C1 segment of cervical spinal cord (tissue), 14 donors: ENCODE measurements at regions not wholly inside any gene's neighbourhood (a gene's known extent, or its start where the extent isn't known, plus 50 kb on each side); places are given as distances from the start of the nearest gene placed in this dataset.

ENCODE experiments used
- DNase-seq, 14 donors: peaks; one replicate each; lab custom pipeline; 2025; lab: John Stamatoyannopoulos, UW

DNA sequence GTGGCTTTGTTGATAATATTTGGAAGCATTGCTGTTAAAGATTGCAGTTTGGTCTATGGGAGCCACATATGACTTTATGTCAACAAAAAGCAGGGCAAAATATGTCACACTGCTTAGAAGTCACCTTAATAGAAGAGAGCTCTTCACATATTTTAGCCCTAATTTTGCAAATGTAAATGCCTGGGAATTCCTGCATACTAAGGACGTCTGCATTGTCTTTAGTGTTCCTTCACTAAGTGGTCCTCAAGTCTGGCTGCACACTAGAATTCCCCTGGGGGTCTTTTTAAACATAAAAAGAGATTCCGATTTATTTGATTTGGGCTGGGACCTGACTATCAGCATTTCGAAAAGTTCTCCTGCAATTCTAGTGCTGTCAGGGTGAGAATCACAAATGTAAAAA is 495.1 kb upstream of the FAM241A start:
- DNase-seq: no peak

DNA sequence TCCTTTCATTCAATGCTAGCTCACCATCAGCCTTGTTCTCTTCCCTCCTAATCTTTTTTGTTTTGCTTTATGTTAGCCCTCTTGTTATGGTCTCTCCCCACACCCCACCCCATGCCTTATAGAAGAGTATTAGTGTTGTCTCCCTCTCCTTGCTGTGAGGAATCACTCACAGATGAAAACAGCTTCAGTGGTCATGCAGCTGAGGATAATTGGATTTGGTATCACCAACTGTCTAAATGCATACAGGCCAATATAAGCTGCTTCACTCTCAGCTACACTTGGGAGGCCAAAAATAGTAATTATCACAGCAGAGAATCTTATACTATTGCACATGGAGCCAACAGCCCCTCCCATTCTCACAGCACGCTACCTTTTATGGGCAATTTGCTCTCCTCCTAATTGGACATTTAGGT is 494.6 kb upstream of the FAM241A start:
- DNase-seq: no peak

DNA sequence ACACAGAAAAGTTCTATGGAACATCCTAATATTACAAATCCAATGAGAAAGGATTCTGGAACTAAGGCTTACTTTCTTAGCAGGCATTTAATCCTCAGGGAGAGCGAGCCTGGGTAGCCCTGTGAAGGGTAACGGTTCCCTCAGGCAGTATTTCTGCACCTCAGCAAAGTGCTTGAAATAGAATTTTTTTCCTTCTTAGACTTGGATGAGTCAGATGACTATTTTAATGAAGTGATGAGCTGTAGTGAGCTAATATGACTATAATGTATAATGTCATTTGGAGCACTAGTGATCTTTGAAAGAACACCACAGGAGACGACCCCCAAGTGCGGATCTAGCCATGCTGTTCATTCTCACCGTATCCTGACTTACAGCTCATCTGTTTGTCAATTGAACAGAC is 493.0 kb upstream of the FAM241A start:
- DNase-seq: no peak

DNA sequence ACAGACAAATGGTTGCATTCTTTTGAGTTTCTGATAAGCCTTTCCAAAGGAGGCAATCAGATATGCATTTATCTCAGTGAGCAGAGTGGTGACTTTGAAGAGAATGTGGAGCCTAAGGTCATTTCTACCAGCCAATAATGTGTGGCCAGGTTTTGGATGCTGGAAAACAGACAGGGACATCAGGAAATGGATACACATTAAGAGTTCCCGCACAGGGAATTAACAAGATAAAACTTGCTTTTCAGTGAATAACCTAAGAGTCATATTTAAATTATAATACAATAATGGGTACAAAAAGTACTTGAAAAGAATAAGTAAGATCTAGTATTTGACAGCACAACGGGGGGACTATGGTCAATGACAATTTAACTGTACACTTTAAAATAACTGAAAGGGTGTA is 492.3 kb upstream of the FAM241A start:
- DNase-seq: no peak

DNA sequence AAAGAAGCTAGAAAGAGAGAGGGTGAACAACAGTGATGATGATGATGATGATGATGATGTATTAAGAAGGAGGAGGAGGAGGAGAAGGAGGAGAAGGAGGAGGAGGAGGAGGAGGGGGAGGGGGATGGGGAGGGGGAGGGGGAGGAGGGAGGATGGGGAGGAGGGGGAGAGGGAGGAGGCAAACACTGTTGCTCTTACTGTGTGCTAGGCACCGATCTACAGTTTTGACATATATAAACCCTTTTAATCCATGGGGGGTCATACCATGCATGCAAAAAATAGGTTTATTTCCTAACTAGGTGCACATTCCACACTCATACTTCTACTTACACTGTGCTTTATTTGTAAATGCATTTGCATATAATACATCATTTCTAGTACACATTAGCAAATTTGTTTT is 482.8 kb upstream of the FAM241A start:
- DNase-seq: no peak

DNA sequence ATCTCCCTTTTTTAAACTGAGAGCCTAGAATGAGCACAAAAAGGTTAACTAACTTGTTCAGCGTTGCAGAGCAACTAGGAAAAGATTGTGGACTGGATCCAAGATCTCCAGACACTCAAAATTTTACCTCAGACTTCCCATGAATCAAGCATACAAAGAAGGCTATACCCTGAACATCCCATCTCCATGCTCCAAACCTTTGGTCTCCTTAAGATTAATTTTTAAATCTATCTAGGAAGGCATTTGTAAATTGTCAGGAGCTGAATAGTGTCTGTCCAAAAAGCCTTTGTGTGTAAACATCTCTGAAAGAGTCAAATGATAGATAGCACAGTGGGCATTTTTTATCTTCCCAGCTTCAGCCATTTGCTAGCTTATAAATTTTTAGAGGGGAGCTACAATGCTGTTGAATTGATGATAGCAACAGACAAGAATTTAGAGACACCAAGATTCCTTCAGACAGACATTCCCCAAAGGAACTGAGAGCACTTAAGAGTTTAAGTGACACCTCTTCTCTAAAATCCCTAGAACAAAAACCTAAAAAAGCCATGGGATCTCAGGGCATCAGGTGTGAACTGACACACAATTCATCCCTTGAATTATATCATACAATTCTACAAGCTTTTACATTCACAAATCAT is 480.8 kb upstream of the FAM241A start:
- no peak for DNase-seq

DNA sequence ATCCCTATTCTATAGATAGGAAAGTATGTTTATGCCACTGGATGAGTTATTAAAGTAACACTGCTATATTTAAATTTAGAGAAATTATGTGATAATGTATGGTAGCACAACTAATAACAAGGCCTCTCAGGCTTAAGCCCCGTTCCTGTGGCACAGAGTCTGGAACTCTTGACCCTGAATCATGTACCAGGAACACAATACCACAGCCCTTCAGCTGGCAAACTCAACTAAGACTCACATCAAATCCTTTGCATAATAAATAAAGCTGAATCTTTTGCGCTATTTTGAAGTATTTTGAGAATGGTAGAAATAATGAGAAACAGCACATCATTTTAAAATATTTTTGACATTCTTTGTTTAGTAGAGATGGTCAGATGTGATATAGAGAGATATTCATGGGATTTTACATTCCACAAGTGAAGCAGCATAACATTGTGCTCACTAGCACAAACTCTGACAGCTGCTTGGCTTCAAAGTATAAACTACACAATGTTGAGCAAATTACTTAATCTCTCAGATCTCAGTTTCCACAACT is 478.4 kb upstream of the FAM241A start:
- no peak for DNase-seq

DNA sequence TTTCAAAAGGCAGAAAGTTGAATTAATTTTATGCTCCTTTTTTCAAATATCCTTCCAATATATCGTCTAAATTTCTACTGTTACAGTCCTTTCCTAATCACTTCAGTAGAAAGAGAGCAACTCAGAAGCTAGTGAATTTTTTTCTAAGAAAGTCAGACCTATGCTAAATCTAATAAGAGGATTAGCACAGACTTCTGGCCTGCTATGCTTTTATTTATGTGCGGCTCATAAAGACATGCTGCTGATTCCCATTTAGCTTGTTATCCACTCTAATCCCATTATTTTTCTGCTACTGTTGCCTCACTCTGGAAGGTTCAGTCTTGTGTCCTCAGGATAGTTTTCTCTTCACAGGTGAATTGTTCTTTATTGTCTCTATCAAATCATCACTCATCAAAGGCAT is 473.5 kb upstream of the FAM241A start:
- no peak for DNase-seq

DNA sequence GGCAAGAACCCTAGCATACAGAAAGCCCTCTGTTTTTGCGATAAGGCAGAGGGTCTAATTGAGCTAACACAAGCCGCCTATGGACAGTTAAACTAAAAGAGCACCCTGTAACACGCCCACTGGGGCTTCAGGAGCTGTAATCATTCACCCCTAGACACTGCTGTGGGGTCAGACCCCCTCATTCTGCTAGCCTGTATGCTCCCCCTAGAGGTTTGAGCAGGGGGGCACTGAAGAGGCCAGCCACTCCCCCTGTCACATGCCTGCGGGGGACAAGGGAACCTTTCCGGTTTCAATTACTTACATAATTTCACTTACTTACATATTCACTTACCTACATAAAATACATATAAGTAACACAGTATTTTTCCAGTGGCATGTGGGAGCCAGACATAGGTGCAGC is 469.5 kb upstream of the FAM241A start:
- no peak for DNase-seq

DNA sequence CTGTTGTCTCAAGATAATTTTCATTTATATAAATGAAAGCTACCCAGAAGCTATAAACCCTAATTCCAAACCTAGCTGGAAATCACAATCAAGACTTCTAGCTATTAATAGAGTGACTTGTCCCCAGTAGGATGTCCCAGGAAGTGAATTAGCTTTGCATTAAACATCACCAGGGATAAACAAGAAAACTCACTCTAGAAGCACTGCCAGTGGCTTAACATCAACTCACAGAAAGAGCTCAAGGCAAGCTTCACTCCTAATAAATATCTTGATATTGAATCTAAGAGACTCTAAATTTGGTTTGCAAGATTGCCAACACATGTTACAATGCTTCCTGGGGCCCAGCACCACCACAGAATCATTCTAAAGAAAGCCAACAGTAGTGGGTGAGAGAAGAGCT is 468.7 kb upstream of the FAM241A start:
- DNase-seq: no peak

DNA sequence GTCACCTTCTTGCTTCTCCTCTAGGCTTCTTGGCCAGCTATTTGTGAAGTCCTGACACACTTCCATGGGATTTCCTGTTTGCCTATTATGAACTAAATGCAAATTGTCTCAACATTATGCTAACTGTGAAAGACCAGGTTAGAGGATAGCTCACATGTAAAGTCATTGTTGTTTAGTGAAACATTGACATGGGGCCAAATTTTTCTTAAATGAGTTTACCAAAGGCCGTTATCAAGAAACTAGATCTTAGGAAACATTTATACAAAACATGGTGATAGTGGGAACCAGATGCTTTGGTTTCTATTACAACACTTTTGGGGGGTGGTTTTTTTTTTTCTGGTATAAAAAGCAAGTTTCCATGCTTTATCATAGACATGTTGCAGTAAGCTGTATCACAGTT is 466.8 kb upstream of the FAM241A start:
- no peak for DNase-seq

DNA sequence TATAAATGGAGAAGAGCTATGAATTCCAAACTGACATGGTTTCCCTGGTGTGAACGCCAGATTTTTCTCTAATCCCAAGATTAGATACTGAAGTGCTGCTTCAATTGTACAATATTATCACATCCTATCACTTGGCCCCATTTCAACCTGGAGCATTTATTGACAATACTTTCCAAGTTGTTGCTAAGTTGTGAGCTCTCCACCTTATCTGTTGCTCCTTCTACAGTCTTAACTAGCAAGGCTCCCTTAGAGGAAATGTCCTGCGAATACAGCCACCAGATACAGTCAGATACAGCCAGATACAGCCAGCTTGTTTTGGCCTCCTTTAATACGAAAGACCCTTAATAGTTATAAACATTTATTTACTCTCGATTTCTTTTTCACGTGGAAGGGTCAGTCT is 466.3 kb upstream of the FAM241A start:
- DNase-seq: no peak

DNA sequence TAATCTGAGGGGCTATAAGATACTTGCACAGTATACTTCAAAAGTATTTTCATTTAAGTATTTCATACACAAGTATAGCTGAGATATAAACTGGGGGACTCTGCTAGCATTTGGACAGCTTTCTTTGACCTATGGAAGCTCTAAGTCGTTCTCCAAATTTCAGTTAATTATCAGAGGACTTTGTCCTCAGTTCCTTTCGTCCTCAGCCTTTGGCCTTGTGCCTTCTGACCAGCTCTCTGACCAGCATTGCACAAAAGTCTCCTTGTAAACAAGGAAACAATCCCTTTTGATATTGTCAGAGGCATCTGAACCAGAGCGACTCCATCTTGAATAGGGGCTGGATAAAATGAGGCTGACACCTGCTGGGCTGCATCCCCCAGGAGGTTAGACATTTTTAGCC is 464.0 kb upstream of the FAM241A start:
- no peak for DNase-seq

DNA sequence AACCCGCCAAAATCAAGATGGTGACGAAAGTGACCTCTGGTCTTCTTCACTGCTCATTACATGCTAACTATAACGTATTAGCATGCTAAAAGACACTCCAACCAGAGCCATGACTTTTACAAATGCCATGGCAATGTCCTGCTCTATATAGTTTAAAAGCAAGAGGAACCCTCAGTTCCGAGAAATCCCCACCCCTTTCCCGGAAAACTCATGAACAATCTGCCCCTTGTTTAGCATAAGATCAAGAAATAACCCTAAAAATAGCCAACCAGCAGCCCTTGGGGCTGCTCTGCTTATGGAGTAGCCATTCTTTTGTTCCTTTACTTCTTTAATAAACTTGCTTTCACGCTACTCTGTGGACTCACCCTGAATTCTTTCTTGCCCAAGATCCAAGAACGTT is 463.5 kb upstream of the FAM241A start:
- DNase-seq: no peak

DNA sequence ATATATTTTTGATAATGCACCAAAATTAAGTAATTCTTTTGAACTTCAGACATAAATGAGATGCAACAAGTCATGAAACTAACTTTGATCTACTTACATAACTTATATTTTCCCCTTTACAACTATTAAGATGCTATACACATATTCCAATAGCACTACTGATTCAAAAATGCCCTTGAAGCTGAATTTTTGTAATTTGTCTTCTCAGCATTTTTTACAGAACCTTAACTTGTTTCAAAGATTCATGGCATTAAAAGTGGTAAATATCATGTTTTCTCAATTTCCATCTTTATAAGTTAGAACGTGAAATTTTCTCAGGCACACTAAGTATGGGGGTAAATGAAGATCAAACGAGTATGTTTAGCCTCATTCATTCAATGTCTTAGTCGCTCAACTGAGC is 460.0 kb upstream of the FAM241A start:
- no peak for DNase-seq

DNA sequence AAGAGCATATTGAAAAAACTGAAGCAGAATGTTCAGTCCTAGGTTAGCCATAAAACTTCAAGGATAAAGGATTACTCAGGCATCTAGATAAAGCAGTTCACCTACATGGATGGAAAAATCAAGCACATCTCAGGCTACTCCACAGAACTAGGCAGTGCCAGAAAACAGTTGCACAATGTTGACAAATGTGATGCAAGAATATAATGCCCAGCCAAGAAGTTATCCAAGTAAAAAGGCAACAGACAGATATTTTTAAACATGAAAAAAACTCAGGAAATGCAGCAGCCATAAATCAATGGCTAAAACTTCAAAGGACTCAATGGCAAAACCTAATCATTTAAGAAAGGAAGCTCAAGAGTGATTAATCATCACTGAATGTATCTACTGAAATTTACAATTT is 456.0 kb upstream of the FAM241A start:
- no peak for DNase-seq

DNA sequence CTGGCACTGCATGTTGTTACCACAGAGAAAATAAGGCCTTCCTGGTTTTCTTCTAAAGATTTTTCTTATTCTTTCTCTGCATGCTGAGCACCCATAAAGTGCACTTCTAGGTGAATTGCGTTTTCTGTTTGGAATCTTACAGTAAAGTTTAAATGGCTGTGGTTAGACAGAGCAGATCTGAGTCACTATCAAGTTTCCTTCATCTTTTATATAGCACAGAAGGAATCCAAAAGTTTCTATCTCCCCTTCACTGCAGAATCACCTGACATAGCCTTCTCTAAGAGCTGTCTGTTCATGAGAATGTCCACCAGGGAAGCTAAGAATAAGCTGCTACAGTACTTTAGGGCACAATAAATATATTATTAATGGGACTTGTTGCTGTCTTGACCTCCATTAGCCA is 455.5 kb upstream of the FAM241A start:
- no peak for DNase-seq

DNA sequence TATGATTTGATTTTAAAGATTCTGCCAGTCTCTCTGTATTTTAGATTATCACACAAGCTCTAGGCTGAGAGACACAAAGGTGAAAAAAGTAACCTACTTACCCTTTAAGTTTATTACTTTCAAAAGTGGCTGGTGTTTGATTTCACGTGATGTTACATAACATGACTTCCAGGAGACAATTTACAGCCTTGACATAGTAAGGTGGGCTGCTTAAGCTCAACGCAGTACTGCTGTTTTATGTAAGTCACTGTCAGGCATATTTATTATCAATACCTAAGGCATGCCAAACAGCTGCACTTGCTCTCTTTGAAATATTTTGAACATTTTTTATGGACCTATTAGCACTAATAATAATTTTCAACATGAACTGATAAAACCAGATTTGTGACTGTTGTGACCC is 451.5 kb upstream of the FAM241A start:
- DNase-seq: no peak

DNA sequence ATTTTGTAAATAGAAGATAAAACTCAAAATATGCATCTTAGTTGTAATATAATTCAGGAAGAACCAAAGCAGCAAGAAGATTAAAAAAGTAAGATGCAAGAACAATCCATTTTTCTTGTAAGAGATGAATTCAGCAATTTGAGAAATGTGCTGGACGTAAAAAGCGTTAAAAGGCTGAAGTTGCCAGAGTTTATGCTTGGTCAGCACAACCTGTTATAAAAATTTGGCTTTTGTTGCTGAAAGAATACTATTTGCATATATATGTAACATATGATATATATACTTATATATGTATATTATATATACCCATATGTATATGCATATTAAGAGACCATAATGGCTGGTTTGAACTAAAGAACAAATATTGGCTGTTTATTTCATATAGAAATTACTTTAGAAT is 449.6 kb upstream of the FAM241A start:
- DNase-seq: no peak

DNA sequence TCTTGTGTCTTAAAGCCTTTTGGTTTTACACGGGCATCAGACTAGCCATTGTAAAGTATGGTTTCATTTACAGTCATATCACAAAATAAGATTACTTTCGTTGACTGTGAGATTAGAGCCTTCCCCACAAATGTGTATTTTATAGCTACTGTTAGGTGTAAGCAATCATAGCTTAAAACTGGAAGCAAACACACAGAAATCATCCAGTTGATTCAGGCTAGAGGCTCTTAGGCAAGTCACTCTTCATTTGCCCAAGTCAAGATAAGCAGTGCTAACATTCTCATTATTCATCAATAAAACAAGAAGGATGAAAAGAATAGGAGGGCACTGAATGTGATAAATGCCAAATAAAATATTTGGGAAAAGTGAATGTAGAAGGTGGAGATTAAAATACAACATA is 448.7 kb upstream of the FAM241A start:
- no peak for DNase-seq

DNA sequence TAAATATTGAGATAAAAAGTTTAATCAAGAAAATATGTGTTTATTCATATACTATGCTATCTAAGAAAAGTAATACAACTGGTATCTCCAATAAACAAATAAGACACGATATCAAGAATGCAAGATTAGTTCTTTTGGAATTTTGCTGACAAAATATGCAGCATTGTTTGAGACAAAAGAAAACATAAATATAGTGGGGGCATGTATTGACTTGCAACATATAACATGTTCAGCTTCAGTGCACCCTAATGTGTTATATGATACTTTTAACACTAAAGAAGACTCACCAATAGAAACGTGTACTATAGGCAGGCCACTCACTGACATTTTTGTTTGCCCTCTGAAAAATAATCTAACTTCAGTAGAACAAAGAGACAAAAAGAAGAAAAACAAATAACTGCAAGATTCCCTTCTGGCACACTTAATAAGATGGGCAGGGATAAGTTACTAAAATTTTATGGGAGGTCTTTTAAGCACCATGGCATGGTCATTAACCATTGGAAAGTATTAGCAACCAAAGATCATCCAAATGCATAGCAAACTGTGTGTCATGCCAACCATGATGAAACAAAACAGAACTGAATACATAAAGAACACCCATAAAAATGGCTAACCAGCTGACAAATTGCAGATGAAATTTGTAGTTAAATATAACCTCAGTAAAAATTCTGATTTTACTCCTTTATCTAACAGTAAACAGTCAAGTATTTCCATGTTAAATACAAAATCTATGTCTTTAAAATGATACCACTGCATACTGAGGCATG is 447.9 kb upstream of the FAM241A start:
- no peak for DNase-seq

DNA sequence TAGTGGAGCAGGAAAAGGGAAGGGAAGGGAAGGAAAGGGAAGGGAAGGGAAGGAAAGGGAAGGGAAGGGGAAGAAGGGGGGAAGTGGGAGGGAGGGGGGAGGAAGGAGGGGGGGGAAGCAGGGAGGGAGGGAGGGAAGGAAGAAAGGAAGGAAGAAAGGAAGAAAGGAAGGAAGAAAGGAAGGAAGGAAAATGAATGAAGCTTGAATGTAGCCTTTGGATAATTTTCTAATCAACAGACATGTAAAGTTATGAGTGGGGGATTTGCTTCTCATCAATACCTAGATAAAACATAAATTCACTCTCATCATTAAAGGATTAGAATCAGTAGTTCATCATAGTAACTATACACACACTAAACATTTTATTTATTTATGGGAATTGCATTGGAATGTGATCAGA is 446.9 kb upstream of the FAM241A start:
- DNase-seq: no peak

DNA sequence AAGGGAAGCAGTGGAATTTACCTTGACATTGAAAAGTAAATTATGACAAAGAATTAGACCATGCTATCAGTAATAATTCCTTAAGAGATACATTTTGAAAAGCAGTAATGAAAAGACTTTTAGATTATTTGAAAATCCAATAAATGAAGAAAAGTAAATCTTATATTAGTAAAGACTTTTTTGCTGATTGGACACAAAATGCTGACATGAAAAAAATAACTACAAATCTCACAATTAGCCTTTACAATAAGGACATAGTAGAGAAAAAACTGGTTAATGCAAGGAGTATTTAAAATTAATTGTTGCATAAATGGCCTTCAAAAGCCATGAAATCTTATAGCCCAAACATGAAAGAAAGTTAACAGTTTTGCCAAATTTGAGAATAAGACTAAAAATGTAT is 446.1 kb upstream of the FAM241A start:
- DNase-seq: no peak

DNA sequence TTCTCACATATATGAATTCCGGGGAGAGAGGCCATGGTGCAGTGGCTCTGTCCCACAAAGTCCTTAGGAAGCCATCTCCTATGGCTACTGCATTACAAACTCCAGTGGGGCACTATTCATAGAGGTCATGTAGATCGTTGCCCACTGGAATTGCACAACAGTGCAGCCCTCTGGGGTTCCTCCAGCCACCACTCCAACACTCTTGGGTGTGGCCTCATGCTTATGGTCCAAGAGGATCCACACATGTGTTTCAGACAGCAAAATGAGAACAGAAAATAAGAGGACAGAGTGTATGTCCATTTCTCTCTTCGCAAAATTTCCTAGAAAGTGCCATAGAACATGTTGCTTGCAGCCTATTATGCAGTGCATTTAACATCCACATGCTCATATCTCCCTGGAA is 444.2 kb upstream of the FAM241A start:
- DNase-seq: no peak
